Adrenal gland (tissue), 5 donors: ENCODE measurements at regions not wholly inside any gene's neighbourhood (a gene's known extent, or its start where the extent isn't known, plus 50 kb on each side); places are given as distances from the start of the nearest gene placed in this dataset.

ENCODE experiments used
- CTCF ChIP-seq, 6 experiments: fragments of 450-650 bp in 4 of 6; fragments of 200-600 bp in 2 of 6; sonication (generic) in 1 of 6; IDR thresholded peaks; 1 replicate in 5 of 6; 2 replicates in 1 of 6; pipeline versions ENCODE4 v1.5.1 to v1.8.0; 2016 to 2021; ENCODE audit warnings: antibody characterized with exemption in 6 of 6, mild to moderate bottlenecking in 2 of 6, moderate library complexity in 1 of 6
- POLR2A ChIP-seq, 2 donors: fragments of 450-650 bp; IDR thresholded peaks; one replicate each; pipeline ENCODE4 v1.6.1; 2017; ENCODE audit warnings: antibody characterized with exemption in 2 of 2, mild to moderate bottlenecking in 2 of 2, moderate library complexity in 1 of 2
- donor health status: DM: no; HTN: no; CAD: no.

- TF ChIP-seq CTCF (IDR thresholded peaks at IDR 0.05) (no peak), POLR2A (IDR thresholded peaks at IDR 0.05) (no peak)
These were observed 231.3 kb upstream of the NPY start for GRCh38 chr7:24052572-24053260.
